ENCODE measurements at regions not wholly inside any gene's neighbourhood (a gene's known extent, or its start where the extent isn't known, plus 50 kb on each side); places are given as distances from the start of the nearest gene placed in this dataset.

DNA sequence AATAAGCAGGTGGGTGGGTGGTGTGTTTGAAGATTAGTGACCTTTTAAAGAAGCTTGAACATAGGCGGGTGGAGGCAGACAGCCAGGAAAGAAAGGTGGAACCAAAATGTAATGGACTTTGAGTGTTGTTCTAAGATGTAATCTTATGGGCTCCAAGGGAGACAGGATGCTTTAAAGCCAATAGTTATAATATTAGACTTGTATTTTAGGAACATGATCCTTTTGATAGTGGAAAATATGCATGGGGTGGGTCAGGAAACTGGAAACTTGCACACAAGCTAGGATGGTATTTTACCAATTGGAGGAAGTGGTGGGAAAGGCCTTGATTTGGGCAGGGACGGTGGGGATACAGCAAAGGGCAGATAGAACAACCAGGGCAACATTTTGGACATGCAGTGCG lies 151.8 kb upstream of the PDE7B start:
- TF ChIP-seq, protein P1, sequence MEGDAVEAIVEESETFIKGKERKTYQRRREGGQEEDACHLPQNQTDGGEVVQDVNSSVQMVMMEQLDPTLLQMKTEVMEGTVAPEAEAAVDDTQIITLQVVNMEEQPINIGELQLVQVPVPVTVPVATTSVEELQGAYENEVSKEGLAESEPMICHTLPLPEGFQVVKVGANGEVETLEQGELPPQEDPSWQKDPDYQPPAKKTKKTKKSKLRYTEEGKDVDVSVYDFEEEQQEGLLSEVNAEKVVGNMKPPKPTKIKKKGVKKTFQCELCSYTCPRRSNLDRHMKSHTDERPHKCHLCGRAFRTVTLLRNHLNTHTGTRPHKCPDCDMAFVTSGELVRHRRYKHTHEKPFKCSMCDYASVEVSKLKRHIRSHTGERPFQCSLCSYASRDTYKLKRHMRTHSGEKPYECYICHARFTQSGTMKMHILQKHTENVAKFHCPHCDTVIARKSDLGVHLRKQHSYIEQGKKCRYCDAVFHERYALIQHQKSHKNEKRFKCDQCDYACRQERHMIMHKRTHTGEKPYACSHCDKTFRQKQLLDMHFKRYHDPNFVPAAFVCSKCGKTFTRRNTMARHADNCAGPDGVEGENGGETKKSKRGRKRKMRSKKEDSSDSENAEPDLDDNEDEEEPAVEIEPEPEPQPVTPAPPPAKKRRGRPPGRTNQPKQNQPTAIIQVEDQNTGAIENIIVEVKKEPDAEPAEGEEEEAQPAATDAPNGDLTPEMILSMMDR (IDR thresholded peaks at IDR 0.05), result no peak
- no peak for TF ChIP-seq POLR2A (IDR thresholded peaks at IDR 0.05)

All from heart left ventricle (tissue), 13 donors.